DOHH2 (cell line): ENCODE measurements at regions not wholly inside any gene's neighbourhood (a gene's known extent, or its start where the extent isn't known, plus 50 kb on each side); places are given as distances from the start of the nearest gene placed in this dataset.

ENCODE experiments used
- H3F3A ChIP-seq: fragments of 200-600 bp; sonication (generic), shearing (Covaris generic); 2 replicates; pipeline ENCODE4 v1.6.0; 2016; ENCODE audit warnings: antibody characterized with exemption, mild to moderate bottlenecking; ENCODE audit not compliant: control insufficient read depth, insufficient read depth
- H3K27ac ChIP-seq: fragments of 200-600 bp; sonication (generic); 2 replicates; pipeline ENCODE4 v1.5.1; 2014; ENCODE audit warnings: low read depth, mild to moderate bottlenecking, low read length, moderate library complexity
- H3K27me3 ChIP-seq: fragments of 200-600 bp; sonication (generic); 2 replicates; pipeline ENCODE4 v1.6.1; 2014; ENCODE audit warnings: mild to moderate bottlenecking, low read length, mixed read lengths; ENCODE audit not compliant: control insufficient read depth
- H3K36me3 ChIP-seq: fragments of 200-600 bp; sonication (generic); 2 replicates; pipeline ENCODE4 v1.6.1; 2014; ENCODE audit warnings: mild to moderate bottlenecking, low read length, moderate library complexity, mixed read lengths; ENCODE audit not compliant: control insufficient read depth
- H3K4me1 ChIP-seq: fragments of 200-600 bp; sonication (generic); 2 replicates; pipeline ENCODE4 v1.6.1; 2014; ENCODE audit warnings: mild to moderate bottlenecking, low read length, mixed read lengths; ENCODE audit not compliant: control insufficient read depth
- H3K4me2 ChIP-seq: fragments of 200-600 bp; sonication (generic); 2 replicates; pipeline ENCODE4 v1.6.0; 2014; ENCODE audit warnings: mild to moderate bottlenecking, low read length, moderate library complexity
- H3K4me3 ChIP-seq: fragments of 200-600 bp; sonication (generic); 2 replicates; pipeline ENCODE4 v1.5.1; 2014; ENCODE audit warnings: mild to moderate bottlenecking, low read length, mixed read lengths
- H3K79me2 ChIP-seq: fragments of 200-600 bp; sonication (generic); 2 replicates; pipeline ENCODE4 v1.6.1; 2014; ENCODE audit warnings: mild to moderate bottlenecking, low read length, mixed read lengths; ENCODE audit not compliant: control insufficient read depth
- H3K9me2 ChIP-seq: fragments of 200-600 bp; sonication (generic); replicated peaks from 2 replicates; pipeline ENCODE4 v1.6.1; 2014; ENCODE audit warnings: mild to moderate bottlenecking, low read length, mixed read lengths; ENCODE audit not compliant: control insufficient read depth
- H3K9me3 ChIP-seq: fragments of 200-600 bp; sonication (generic); 2 replicates; pipeline ENCODE4 v1.6.1; 2014; ENCODE audit warnings: antibody characterized with exemption, low read length, mixed read lengths; ENCODE audit not compliant: control insufficient read depth, insufficient read depth
- H4K20me1 ChIP-seq: fragments of 200-600 bp; sonication (generic); 2 replicates; pipeline ENCODE4 v1.6.0; 2014; ENCODE audit warnings: low read depth, mild to moderate bottlenecking, antibody characterized with exemption, low read length, moderate library complexity; ENCODE audit not compliant: control insufficient read depth, insufficient read depth
- CTCF ChIP-seq: fragments of 200-600 bp; sonication (generic); IDR thresholded peaks from one replicate; pipeline ENCODE4 v1.5.1; 2014; ENCODE audit warnings: antibody characterized with exemption, mild to moderate bottlenecking, low read depth, low read length; ENCODE audit not compliant: poor library complexity, severe bottlenecking
- EZH2phosphoT487 ChIP-seq: fragments of 200-600 bp; sonication (generic); IDR thresholded peaks from 2 replicates; pipeline ENCODE4 v1.6.1; 2017; ENCODE audit warnings: borderline replicate concordance, mild to moderate bottlenecking, antibody characterized with exemption, low read length, moderate library complexity, mixed read lengths

- Histone ChIP-seq H3K36me3 (no peaks in the 10 kb centered on the region), H3K9me2 (no peaks in the 10 kb centered on the region), H3K4me2 (no peak overlapping the region), H3F3A (no peaks in the 10 kb centered on the region), H3K79me2 (no peaks in the 10 kb centered on the region), H3K27ac (no peak overlapping the region), H3K9me3 (no peaks in the 10 kb centered on the region), H3K4me3 (no peak overlapping the region), H4K20me1 (no peaks in the 10 kb centered on the region), H3K27me3 (no peaks in the 10 kb centered on the region), H3K4me1 (no peaks in the 10 kb centered on the region)
- no peak for TF ChIP-seq CTCF
- no peak for TF ChIP-seq EZH2phosphoT487
Measured at GRCh38 chr2:125566422-125566821, 1089.5 kb upstream of the GYPC start.

GRCh38 chr2:125567100-125567499 lies 1088.9 kb upstream of the GYPC start:
- Histone ChIP-seq H4K20me1 (no peaks in the 10 kb centered on the region), H3K4me2 (no peak overlapping the region), H3F3A (no peaks in the 10 kb centered on the region), H3K79me2 (no peaks in the 10 kb centered on the region), H3K36me3 (no peaks in the 10 kb centered on the region), H3K27me3 (no peaks in the 10 kb centered on the region), H3K27ac (no peak overlapping the region), H3K9me3 (no peaks in the 10 kb centered on the region), H3K9me2 (no peaks in the 10 kb centered on the region), H3K4me1 (no peaks in the 10 kb centered on the region), H3K4me3 (no peak overlapping the region)
- TF ChIP-seq EZH2phosphoT487: no peak
- no peak for TF ChIP-seq CTCF

- no peaks in the 10 kb centered on the region for H3K36me3 ChIP-seq
- no peaks in the 10 kb centered on the region for H3K27me3 ChIP-seq
- H3K9me3 ChIP-seq: no peaks in the 10 kb centered on the region
- no peaks in the 10 kb centered on the region for H3K79me2 ChIP-seq
- H4K20me1 ChIP-seq: no peaks in the 10 kb centered on the region
- H3K9me2 ChIP-seq: no peaks in the 10 kb centered on the region
- no peaks in the 10 kb centered on the region for H3K4me1 ChIP-seq
- TF ChIP-seq CTCF: no peak
- no peak for TF ChIP-seq EZH2phosphoT487
- no peaks in the 10 kb centered on the region for H3F3A ChIP-seq
- no peak overlapping the region for H3K4me3 ChIP-seq
- no peak overlapping the region for H3K27ac ChIP-seq
- H3K4me2 ChIP-seq: no peak overlapping the region
Measured at GRCh38 chr2:125572660-125573059, 1083.3 kb upstream of the GYPC start.

GRCh38 chr2:125573432-125573831 lies 1082.5 kb upstream of the GYPC start:
- no peaks in the 10 kb centered on the region for H3K79me2 ChIP-seq
- TF ChIP-seq EZH2phosphoT487: no peak
- TF ChIP-seq CTCF: no peak
- H3F3A ChIP-seq: no peaks in the 10 kb centered on the region
- H4K20me1 ChIP-seq: no peaks in the 10 kb centered on the region
- H3K4me2 ChIP-seq: no peak overlapping the region
- no peaks in the 10 kb centered on the region for H3K9me3 ChIP-seq
- no peaks in the 10 kb centered on the region for H3K9me2 ChIP-seq
- no peak overlapping the region for H3K27ac ChIP-seq
- no peaks in the 10 kb centered on the region for H3K4me1 ChIP-seq
- no peaks in the 10 kb centered on the region for H3K27me3 ChIP-seq
- H3K4me3 ChIP-seq: no peak overlapping the region
- no peaks in the 10 kb centered on the region for H3K36me3 ChIP-seq
